ENCODE measurements at regions not wholly inside any gene's neighbourhood (a gene's known extent, or its start where the extent isn't known, plus 50 kb on each side); places are given as distances from the start of the nearest gene placed in this dataset.
"Not testable (repeated sequence)": the region's sequence is repeated elsewhere in the genome, so short reads cannot be mapped to it uniquely, and the experiment has no call there.

DNA sequence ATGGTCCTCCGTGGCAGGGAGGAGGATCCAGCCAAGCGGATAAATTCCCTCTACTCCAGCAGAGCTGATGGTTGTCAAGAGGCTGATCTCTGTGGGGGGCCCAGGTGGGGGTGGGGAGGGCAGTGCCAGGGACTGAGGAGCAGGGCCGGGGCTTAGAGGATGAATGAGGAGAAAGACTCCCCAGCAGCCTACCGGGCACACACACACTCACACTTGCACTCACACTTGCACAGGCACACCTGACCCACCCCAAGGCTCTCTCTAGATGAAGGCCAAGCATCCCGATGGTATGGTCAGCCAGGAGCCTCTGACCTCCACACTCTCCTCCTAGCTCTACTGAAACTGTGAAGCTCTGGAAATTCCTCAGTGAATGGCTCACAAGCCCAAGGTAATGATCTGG lies 131.3 kb upstream of the PRR20G start:
- no peak for DNase-seq (ENCODE audit: low read depth, low spot score)

DNA sequence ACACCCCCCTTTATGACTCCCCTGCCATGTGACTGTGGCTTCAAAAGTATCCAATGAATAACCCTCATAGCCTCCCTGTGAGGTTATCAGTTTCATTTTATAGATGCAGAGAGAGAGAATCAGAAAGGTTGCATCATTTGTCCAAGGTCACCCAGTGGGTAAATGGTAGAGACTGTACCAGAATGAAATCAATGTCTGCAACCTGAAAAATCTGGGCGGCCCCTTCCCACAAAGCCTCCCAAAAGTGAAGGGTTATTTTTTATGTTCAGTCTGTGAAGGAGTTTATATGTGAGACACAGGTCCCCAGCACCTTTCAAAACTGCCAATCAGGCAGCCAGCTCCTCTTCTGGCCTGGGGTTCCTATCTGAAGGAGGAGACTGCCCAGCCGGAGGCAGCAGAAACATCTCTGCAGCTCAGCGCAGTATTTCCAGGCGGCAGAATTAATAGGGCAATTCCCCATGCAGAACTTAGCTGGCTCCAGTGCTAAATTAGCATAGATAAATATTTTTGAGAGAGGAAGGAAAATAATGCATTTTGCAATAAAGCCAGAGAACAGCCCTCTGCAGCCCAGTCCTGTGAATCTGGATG lies 130.8 kb upstream of the PRR20G start:
- DNase-seq (ENCODE audit: low read depth, low spot score), result no peak

DNA sequence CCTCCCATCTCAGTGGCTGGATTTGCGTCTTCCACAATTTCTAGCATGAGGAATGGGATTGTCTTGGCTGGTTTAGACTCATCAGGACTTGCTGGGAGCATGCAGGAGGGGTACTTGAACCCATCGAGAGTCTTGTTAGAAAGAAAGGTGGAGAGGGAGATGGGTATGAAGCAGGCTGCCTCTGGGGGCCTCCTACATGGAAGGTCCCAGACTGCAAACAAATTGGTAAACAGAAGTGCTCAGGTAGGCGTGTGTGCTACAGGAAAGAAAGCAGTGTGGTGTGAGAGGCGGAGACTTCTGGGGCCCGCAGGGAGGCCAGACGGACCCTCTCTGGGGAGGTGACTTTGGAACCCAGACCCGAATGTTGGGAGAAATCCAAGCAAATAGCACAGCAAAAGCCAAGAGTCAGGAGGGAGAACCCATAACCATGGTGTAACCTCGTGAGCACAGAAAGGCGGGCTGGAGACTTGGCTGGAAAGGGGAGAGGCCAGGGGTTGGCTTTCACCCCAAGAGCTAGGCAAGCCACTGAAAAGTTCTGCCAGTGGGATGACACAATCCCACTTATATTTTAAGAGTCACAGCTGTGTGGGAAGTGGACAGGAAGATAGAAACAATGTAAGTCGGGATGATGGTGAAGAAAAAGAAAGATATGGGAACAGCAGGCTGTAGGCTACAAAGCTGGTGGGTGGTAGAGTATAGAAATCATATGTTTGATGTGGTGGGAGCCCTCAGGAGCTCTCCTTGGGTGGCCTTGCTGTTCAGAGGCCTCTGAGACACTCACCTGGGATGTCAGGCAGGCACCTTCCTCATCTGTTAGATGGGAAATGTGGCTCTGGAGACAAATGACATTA lies 130.1 kb upstream of the PRR20G start:
- no peak for DNase-seq (ENCODE audit: low read depth, low spot score)

DNA sequence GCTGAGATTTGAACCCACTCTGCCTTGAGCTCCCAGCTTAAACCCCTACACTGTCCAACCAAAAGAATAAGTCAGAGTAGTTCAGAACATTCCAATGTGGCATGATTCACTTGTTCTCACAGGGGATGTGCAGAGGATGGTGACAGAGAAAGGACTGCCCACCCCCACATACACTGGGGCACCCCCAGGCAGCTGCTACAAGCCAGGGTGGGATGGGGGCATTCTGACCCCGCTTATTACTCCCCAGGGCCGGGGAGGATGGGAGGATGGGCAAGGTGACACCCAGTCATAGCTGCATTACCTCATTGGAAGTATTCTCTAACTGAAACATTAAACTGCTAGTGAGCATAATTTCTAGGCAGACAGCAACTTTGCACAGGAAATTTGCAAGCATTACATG lies 126.0 kb upstream of the PRR20G start:
- no peak for DNase-seq (ENCODE audit: low read depth, low spot score)

DNA sequence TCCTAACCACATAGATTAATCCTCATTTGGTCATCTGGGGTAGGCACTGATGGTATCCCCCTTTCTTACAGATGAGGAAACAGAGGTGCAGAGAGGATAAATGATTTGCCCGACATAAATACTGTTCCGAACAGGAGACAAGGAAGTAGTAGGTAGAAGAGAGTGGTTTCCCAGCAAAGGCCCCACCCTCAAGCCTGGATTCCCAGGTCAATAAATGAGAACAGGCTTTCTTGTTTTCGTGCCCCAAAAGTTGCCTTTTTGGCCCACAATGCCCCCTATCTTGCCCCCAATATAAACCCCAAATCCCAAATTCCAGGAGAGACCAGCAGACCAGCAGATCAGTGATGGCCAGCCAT lies 125.5 kb upstream of the PRR20G start:
- no peak for DNase-seq (ENCODE audit: low read depth, low spot score)

DNA sequence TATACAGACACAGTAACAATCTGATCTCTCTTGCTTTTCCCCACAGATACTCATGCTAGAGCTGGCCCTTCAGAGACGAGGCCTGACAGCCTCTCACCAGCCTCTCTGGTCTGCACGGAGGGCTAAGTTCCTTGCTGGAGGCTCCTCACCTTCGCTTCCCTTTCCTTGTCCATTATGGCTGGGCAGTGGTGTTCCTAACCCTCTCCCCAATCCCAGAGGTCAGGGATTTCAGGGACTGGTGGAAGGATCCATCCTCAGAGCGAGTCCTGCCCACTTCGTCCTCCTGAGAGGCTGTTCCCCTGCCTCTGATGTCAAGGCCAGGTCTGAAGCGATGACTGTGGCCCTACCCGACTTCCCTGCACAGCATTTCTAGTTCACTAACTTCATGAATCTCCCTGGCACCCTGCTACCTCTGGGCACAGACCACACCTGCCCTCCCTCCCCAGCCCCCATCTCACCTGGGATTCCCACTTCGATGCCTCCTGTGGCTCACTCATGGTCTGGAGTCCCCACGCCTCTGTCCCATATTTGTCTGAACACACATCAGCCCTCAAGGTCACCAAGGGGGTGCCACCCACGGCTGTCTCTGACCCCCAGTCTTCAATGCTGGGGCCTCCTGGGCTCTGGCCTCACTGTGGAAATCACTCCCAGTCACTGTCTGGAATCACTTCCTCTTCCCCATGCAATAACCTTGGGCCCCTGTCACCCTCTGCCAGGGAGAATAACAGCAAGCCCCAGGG lies 124.9 kb upstream of the PRR20G start:
- DNase-seq (ENCODE audit: low read depth, low spot score), result no peak

DNA sequence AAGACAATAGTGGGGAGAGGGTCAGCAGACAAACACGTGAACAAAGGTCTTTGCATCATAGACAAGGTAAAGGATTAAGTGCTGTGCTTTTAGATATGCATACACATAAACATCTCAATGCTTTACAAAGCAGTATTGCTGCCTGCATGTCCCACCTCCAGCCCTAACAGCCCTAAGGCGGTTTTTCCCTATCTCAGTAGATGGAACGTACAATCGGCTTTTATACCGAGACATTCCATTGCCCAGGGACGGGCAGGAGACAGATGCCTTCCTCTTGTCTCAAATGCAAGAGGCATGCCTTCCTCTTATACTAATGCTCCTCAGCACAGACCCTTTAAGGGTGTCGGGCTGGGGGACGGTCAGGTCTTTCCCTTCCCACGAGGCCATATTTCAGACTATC lies 124.0 kb upstream of the PRR20G start:
- not testable (repeated sequence) for DNase-seq (ENCODE audit: low read depth, low spot score)

DNA sequence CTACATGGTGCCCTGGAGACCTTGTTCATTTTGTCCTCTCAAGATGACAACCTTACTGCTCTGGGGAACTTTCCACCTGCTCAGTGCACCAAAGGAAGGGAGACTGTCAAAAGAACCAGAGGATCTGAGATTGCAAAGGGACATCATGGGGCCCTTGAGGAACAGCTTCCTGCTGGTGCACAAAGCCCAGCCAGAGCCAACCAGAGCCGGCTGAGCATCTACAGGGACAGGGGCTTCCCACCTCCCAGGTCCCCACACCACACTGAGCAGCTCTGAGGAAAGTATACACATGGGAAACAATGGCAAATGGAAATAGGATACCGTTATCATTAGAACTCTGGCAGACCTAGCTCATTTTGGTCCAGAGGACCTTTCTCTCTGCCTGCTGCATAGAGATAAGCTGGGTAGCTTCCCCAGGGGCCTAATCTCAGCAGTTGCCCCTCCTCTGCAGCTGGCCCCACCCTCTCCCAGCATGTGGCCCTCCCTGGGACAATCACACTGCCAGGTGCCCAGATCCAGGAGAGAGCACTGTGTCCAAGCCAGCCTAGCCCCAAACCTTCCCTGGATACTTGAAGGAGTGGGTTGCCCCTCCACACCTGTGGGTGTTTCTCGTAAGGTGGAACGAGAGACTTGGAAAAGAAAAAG lies 123.4 kb upstream of the PRR20G start:
- no peak for DNase-seq (ENCODE audit: low read depth, low spot score)

DNA sequence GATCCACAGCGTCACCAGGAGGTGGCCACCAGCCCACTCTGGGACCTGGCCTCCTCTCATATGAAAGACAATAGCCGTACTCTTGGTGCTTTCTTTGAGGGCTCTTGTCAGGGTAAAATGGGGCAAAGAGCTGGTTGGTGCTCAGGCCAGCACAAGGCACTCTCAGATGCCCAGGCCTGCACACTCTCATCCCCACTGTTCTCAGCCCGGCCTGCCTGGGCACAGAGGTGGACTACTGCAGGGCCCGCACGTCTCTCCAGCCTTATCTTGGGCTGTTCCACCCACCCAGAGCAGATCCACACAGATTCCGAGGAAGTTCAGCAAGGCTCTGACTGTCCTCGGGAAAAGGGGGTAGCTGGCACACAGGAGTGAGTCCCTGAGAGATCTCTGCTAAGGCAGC lies 122.8 kb upstream of the PRR20G start:
- DNase-seq (ENCODE audit: low read depth, low spot score), result no peak

DNA sequence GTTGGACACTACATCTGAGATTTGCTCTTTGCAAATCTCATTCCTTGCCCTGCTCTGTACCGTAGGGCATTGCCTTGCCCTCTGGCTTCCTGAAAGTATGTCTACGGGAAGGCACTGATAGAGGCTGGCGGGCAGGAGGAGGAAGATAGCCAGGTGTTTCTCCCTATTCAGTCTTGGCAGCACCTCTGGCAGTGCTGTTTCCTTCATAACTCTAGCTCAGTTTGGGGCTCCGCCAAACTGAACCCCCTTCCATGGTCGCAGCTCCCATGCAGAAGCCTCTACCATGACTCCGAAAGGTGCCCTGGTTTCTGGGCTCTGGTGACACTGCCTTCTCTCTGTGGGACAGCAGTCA lies 122.3 kb upstream of the PRR20G start:
- no peak for DNase-seq (ENCODE audit: low read depth, low spot score)

DNA sequence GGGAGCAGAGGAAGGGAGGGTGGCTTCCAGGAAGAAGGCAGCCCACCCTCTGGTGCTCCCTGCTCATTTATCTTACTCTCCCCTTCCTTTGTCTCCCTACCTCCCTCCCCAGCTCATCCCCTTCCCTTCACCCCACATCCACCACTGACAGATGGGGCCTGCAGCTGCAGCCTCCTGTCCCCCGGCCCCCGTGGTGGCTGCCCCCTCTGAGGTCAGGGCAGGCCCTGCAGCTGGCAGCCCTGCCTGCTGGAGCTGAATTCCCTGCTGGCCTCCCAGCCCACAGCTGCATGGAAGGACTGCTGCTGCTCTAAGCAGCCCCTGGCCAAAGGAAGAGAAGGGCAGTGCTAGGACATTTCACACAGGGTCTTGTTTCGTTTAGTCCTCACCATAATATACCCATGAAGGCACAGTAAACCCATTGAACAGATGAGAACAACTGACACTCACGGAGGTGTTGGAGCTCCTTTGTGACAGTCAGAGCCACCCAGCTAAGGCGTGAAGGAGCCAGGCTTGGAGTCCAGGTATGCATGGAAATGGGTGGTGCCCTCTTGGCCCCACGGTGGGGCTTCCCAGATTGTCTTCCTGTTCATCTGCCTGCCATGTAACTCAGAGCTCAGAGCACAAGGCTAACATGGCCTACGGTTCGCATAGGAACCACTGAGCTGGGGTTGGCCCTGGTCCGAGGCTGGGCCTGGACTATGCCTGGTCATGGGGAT lies 121.7 kb upstream of the PRR20G start:
- DNase-seq (ENCODE audit: low read depth, low spot score), result no peak

DNA sequence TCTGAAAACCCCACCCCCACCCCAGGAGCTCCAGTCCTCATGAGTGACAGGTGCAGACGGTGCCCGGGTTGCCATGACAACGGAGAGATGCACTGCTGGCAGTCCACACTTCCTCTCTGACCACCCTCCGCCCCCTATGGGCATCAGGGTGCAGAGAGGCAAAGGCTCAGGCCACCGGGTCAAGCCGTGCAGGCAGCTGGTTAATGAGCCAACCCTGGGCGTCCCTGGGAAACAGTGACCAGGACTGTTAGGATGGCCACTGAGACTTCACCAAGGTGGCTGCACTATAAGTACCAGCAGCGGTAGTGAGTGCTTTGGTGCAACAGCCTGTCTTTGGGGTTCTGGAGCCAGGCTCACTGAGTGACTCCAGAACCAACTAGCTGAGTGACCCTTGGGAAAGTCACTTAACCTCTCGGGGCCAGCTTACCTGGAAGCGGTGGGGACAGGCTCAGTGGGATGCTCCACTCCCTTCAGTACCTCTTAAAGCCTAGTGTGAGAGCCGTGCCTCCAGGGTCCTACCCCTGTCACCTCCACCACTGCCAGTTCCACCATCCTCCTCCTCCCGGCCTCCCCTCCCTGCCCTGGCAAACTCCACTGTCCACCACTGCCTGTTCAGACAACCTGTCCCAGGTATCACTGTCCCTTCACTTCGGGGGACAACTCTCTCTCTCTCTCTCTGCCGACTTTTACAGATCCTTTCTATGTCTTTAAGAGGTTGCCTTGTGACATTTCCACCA lies 121.0 kb upstream of the PRR20G start:
- DNase-seq (ENCODE audit: low read depth, low spot score), result no peak

DNA sequence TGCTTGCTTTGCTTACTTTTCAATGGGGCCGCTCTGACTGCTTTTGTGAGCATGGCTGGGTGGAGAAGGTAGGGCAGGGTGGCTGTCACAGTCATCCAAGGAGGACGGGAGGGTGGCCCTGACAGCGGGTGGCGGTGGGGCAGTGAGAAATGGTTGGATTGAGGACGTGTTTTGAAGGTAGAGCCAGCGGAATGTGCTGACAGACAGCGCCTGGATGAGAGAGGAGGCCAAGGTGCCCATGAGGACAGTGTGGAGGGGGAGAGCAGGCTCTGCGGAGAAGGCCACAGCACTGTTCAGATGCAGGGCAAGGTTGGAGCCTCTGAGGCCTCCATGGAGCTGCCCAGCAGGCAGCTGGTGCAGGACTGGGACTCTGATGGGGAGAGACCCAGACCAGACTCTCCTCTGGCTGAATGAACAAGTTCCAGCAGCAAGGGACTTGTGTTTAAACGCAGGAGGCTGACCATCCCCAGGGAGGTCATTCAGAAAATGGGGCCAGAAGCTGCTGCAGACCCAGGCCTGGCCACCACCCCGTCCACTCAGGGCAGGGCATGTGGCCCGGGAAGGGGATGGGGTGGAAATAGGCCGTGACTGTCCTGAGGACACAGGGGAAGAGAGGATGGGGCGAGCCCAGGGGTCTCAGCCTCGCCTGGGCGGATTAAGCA lies 120.3 kb upstream of the PRR20G start:
- DNase-seq (ENCODE audit: low read depth, low spot score), result no peak

DNA sequence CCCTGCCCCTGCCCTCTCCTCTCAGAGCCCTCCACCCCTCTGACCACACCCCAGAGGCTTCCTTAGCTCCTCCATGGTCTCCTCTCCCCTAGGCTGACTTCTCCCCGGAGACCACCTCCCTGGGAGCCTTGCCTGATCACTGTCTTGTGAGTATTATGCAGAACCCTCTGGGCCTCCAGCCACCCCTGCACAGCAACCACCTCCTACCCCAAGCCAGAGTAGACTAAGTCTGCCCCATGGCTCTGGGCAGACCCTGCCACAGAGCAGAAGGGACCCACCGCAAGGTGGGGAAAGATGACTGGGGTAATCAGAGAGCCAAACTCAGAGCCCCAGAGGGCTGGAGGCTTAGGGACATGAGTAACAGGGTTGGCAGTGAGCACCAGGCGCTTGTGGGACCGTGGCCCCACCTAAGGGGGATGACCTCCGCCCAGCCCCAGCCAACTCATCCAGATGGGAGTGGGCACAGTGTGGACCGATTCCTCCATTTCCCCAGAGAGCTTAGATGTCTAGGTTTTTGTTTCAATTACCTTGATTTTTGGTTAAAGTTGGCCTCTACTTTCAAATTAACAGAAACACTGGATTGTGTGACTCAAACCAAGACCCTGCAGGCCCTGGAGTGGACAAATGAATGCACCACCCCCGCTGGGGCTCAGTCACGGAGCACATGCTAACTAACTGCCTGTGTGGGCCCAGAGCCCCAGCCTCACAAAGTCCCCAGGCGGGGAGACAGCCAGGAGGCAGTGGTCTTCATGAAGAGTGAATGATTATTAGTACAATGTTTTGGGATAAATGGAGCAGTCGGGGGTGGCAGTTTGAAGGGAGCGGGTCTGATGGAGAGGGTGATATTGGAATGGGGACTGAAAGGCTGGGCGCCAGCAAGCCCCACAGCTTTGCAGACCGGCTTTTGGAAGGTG lies 119.4 kb upstream of the PRR20G start:
- no peak for DNase-seq (ENCODE audit: low read depth, low spot score)

DNA sequence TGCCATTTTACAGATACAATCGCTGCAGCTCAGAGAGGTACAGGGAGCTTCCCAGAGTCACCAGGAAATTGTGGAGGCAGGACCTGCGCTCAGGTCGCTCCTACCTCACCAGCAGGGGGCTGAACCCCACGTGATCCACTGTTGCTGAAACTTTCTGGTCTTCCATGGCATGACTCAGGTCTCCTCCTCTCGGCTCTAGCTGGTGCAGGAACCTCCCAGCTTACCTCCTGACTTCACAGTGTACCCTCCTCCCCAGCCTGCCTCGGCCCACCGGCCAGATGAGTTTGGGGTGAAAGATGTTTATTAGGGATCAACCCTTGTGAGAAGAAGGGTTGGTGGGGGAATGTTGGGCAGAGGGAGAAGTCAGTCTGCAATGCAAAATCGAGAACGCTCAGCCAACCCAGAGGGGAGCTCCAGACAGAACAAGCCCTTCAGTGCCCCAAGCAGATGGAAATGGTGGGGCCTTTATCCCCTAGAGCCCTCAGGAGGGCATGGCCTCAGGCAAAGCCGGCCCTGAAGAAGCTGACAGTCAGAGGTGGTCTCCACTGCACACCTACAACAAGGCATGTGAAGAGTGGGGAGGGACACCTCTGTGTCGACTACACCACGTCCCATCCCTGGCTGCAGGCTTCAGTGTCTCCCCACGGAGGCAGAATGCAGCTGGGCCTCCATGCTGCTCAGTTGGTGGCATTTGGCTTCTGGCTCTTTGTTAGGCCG lies 118.6 kb upstream of the PRR20G start:
- no peak for DNase-seq (ENCODE audit: low read depth, low spot score)

DNA sequence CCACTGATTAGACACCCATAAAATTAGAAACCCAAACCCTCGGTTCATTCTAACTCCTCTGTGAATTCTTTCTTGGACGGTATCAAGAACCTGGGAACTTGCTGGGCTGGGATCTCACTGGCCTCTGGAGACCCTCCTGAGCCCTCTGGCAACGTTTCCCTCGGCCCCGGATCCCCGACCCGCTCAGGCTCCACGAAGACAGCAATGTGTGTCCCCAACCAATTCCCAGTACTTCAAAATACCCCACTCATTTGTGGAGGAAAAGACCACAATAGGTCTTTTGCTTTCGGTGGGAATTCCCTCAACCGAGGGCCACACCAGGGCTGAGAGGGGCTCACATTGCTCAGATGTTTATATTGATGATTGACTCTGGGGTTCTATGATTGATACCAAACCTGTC lies 117.9 kb upstream of the PRR20G start:
- DNase-seq (ENCODE audit: low read depth, low spot score), result no peak

DNA sequence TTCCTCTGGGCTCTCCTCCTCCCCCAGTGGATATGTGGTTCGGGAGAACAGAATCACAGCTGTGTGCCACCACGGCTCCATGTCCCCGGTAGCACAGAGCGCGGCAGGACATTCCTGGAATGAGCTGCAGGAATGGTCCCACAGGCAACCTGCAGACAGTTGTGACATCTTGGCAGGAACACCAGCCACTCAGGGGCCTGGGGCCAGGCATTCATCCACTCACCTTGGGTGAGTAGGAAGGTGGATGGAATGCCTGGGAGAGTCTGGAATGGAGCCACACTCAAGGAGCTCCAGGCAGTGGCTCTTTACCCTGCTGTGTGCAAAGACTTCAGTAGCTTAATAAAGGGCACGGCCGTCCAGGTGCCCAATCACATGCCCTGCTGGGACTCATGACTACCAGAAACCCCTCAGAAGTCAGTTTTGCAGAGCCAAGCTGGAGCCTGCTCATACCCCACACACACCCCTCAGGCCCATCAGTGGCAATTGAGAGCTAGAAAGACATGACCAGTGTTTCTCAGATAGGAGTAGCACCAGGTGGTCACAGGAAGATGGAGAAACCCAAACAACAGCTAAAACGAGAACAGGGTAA lies 117.3 kb upstream of the PRR20G start:
- no peak for DNase-seq (ENCODE audit: low read depth, low spot score)
